MM.1S (cell line): ENCODE measurements at regions not wholly inside any gene's neighbourhood (a gene's known extent, or its start where the extent isn't known, plus 50 kb on each side); places are given as distances from the start of the nearest gene placed in this dataset.

Experiments
- DNase-seq: peaks from one replicate; pipeline ENCODE4 v3.0.0-alpha.2; 2015
- H2AFZ ChIP-seq: fragments of 300-600 bp; sonication (generic); 2 replicates; pipeline ENCODE4 v1.6.0; 2016; ENCODE audit warnings: antibody characterized with exemption, low read length
- H3F3A ChIP-seq: fragments of 300-600 bp; sonication (generic); 2 replicates; pipeline ENCODE4 v1.6.1; 2016; ENCODE audit warnings: mild to moderate bottlenecking, antibody characterized with exemption, low read length, moderate library complexity, mixed read lengths; ENCODE audit not compliant: insufficient read depth
- H3K27ac ChIP-seq: fragments of 300-600 bp; sonication (generic); 2 replicates; pipeline ENCODE4 v1.5.1; 2016; ENCODE audit warnings: mild to moderate bottlenecking, low read length
- H3K27me3 ChIP-seq: fragments of 300-600 bp; sonication (generic); replicated peaks from 2 replicates; pipeline ENCODE4 v1.6.0; 2016; ENCODE audit warnings: low read length; ENCODE audit not compliant: insufficient read depth
- H3K36me3 ChIP-seq: fragments of 300-600 bp; sonication (generic); replicated peaks from 2 replicates; pipeline ENCODE4 v1.6.1; 2016; ENCODE audit warnings: mild to moderate bottlenecking, low read length, mixed read lengths; ENCODE audit not compliant: insufficient read depth
- H3K4me1 ChIP-seq: fragments of 300-600 bp; sonication (generic); 2 replicates; pipeline ENCODE4 v1.6.1; 2016; ENCODE audit warnings: low read length, mixed read lengths
- H3K4me2 ChIP-seq: fragments of 300-600 bp; sonication (generic); 2 replicates; pipeline ENCODE4 v1.6.0; 2016; ENCODE audit warnings: low read depth, low read length
- H3K4me3 ChIP-seq: fragments of 300-600 bp; sonication (generic); 2 replicates; pipeline ENCODE4 v1.5.1; 2016; ENCODE audit warnings: low read length, mixed read lengths
- H3K79me2 ChIP-seq: fragments of 300-600 bp; sonication (generic); 2 replicates; pipeline ENCODE4 v1.6.1; 2016; ENCODE audit warnings: mixed run types, low read length, mixed read lengths
- H3K9ac ChIP-seq: fragments of 300-600 bp; sonication (generic); 2 replicates; pipeline ENCODE4 v1.6.1; 2016; ENCODE audit warnings: low read length, mixed read lengths
- H3K9me2 ChIP-seq: fragments of 300-600 bp; sonication (generic); replicated peaks from 2 replicates; pipeline ENCODE4 v1.6.1; 2016; ENCODE audit warnings: mild to moderate bottlenecking, low read length, mixed read lengths; ENCODE audit not compliant: insufficient read depth
- H3K9me3 ChIP-seq: fragments of 300-600 bp; sonication (generic); replicated peaks from 2 replicates; pipeline ENCODE4 v1.6.1; 2016; ENCODE audit warnings: mild to moderate bottlenecking, low read length, mixed read lengths; ENCODE audit not compliant: insufficient read depth
- H4K20me1 ChIP-seq: fragments of 300-600 bp; sonication (generic); 2 replicates; pipeline ENCODE4 v1.6.1; 2016; ENCODE audit warnings: mild to moderate bottlenecking, low read length, moderate library complexity, mixed read lengths; ENCODE audit not compliant: insufficient read depth
- EZH2 ChIP-seq: fragments of 300-600 bp; sonication (generic); optimal IDR thresholded peaks from 2 replicates; pipeline ENCODE3; 2017; ENCODE audit warnings: low read depth, mild to moderate bottlenecking, antibody characterized with exemption, low read length, mixed read lengths
- EZH2phosphoT487 ChIP-seq: fragments of 300-600 bp; sonication (generic); IDR thresholded peaks from 2 replicates; pipeline ENCODE4 v1.6.1; 2018; ENCODE audit warnings: antibody characterized with exemption, low read length
- TF ChIP-seq, protein P1 (sequence below): fragments of 300-600 bp; sonication (generic); IDR thresholded peaks from 2 replicates; pipeline ENCODE4 v1.5.1; 2016; ENCODE audit warnings: antibody characterized with exemption, low read length, mixed read lengths

DNA sequence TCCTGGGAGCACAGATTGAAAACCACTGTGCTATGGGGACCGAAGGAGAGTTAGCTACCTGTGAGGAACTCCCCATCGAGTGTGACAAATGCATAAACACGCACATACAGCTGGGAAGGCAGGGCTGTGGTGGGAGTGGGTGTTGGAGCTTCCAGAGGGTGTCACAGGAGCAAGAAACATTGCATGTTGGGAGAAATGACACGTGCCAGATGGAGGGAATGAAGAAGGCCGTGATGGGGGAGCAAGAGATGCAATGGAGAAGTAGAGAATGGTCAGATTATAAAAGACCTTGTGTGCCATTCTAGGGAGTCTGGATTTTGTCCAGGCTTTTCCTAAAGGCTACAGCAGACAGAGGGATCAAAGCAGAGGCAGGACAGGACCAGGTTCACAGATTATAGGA, 91.1 kb upstream of the NDUFV2 start:
- no peaks in the 10 kb centered on the region for H3K9me2 ChIP-seq
- no peaks in the 10 kb centered on the region for H3K79me2 ChIP-seq
- DNase-seq, result no peak
- H3K9me3 ChIP-seq, result no peaks in the 10 kb centered on the region
- no peaks in the 10 kb centered on the region for H3K36me3 ChIP-seq
- H3F3A ChIP-seq, result peaks cover 3% of the 10 kb centered on the region
- H4K20me1 ChIP-seq, result no peaks in the 10 kb centered on the region
- no peak overlapping the region for H3K4me2 ChIP-seq
- peaks cover 3% of the 10 kb centered on the region for H3K4me1 ChIP-seq
- no peak overlapping the region for H3K4me3 ChIP-seq
- no peaks in the 10 kb centered on the region for H3K27me3 ChIP-seq
- TF ChIP-seq, protein P1, sequence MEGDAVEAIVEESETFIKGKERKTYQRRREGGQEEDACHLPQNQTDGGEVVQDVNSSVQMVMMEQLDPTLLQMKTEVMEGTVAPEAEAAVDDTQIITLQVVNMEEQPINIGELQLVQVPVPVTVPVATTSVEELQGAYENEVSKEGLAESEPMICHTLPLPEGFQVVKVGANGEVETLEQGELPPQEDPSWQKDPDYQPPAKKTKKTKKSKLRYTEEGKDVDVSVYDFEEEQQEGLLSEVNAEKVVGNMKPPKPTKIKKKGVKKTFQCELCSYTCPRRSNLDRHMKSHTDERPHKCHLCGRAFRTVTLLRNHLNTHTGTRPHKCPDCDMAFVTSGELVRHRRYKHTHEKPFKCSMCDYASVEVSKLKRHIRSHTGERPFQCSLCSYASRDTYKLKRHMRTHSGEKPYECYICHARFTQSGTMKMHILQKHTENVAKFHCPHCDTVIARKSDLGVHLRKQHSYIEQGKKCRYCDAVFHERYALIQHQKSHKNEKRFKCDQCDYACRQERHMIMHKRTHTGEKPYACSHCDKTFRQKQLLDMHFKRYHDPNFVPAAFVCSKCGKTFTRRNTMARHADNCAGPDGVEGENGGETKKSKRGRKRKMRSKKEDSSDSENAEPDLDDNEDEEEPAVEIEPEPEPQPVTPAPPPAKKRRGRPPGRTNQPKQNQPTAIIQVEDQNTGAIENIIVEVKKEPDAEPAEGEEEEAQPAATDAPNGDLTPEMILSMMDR, result no peak
- TF ChIP-seq EZH2phosphoT487 (no peak), EZH2 (no peak)
- no peak overlapping the region for H2AFZ ChIP-seq
- H3K9ac ChIP-seq, result no peak overlapping the region
- no peak overlapping the region for H3K27ac ChIP-seq

DNA sequence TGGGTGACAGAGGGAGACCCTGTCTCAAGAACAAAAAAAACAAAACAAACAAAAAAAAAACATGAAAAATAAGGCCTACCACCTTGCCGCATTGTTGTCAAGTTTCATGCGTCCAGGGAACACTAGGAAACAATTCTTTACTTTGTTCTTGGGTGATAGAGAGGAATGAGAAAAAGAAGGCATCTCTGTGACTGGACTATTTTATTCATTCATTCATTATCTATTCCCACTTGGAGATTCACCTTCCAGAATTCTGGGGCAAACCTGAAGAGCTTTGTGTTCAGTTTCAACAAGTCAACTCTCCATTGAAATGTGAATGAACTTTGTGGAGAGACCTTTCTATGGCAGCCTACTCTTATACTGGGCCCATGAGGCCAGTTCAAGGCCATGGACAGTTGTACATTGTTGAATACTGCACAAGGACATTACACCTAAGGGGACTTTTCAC, 88.5 kb upstream of the NDUFV2 start:
- Histone ChIP-seq H3F3A (peaks cover 12% of the 10 kb centered on the region), H3K27me3 (no peaks in the 10 kb centered on the region), H3K4me2 (no peak overlapping the region), H2AFZ (no peak overlapping the region), H4K20me1 (no peaks in the 10 kb centered on the region), H3K9me2 (no peaks in the 10 kb centered on the region), H3K4me1 (peaks cover 23% of the 10 kb centered on the region), H3K4me3 (no peak overlapping the region), H3K36me3 (no peaks in the 10 kb centered on the region), H3K9ac (no peak overlapping the region), H3K9me3 (no peaks in the 10 kb centered on the region), H3K79me2 (no peaks in the 10 kb centered on the region), H3K27ac (no peak overlapping the region)
- TF ChIP-seq EZH2 (no peak), EZH2phosphoT487 (no peak)
- TF ChIP-seq, protein P1, result no peak
- no peak for DNase-seq

DNA sequence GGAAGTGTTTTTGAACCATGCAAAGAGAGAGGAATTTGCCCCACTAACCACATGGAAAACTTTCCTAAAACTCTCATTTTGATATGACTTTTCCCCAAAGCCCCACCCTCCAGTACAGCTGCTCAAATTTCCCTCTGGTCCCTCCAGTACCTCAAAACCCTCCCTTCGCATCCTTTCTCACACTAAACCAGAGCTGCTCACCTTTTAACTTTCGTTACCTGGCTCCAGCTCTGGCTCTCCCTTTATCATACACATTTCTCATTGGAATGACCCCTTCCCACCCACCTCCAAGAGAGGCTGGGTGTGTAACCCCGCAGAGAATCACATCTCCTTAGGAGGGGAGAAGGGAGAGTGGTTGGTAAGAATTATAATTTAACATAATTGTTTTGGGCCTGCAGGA, 86.8 kb upstream of the NDUFV2 start:
- no peak for TF ChIP-seq EZH2phosphoT487
- TF ChIP-seq, protein P1, result no peak
- no peak for TF ChIP-seq EZH2
- H3K9me2 ChIP-seq, result no peaks in the 10 kb centered on the region
- H3K27ac ChIP-seq, result no peak overlapping the region
- H3K27me3 ChIP-seq, result no peaks in the 10 kb centered on the region
- H3K36me3 ChIP-seq, result no peaks in the 10 kb centered on the region
- H3K79me2 ChIP-seq, result no peaks in the 10 kb centered on the region
- no peaks in the 10 kb centered on the region for H3K9me3 ChIP-seq
- no peak overlapping the region for H3K9ac ChIP-seq
- no peaks in the 10 kb centered on the region for H4K20me1 ChIP-seq
- H3F3A ChIP-seq, result peaks cover 12% of the 10 kb centered on the region
- no peak overlapping the region for H3K4me3 ChIP-seq
- no peak for DNase-seq
- H3K4me2 ChIP-seq, result no peak overlapping the region
- H2AFZ ChIP-seq, result no peak overlapping the region
- peaks cover 37% of the 10 kb centered on the region for H3K4me1 ChIP-seq
